ENCODE measurements at regions not wholly inside any gene's neighbourhood (a gene's known extent, or its start where the extent isn't known, plus 50 kb on each side); places are given as distances from the start of the nearest gene placed in this dataset.
"Not testable (repeated sequence)": the region's sequence is repeated elsewhere in the genome, so short reads cannot be mapped to it uniquely, and the experiment has no call there.

DNA sequence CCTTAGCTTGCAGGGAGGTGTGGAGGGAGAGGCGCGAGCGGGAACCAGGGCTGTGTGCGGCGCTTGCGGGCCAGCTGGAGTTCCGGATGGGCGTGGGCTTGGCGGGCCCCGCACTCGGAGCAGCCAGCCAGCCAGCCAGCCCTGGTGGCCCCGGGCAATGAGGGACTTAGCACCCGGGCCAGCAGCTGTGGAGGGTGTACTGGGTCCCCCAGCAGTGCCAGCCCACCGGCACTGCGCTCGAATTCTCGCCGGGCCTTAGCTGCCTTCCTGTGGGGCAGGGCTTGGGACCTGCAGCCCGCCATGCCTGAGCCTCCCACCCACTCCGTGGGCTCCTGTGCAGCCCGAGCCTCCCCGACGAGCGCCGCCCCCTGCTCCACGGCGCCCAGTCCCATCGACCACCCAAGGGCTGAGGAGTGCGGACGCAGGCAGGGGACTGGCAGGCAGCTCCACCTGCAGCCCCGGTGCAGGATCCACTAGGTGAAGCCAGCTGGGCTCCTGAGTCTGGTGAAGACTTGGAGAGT is 462.2 kb downstream of the ACTL7B start:
- not testable (repeated sequence) for H3K36me3 ChIP-seq (ENCODE audit: control insufficient read depth, insufficient read depth, low read length, severe bottlenecking); DNase-seq (ENCODE audit: low read depth); H3K9ac ChIP-seq (ENCODE audit: low read length); H3K4me3 ChIP-seq (ENCODE audit: low read length); H3K27me3 ChIP-seq (replicated peaks; ENCODE audit: control insufficient read depth, insufficient read depth, low read length); H3K4me1 ChIP-seq (ENCODE audit: control insufficient read depth, insufficient read depth, low read length); H3K9me3 ChIP-seq (ENCODE audit: control insufficient read depth, low read length)

DNA sequence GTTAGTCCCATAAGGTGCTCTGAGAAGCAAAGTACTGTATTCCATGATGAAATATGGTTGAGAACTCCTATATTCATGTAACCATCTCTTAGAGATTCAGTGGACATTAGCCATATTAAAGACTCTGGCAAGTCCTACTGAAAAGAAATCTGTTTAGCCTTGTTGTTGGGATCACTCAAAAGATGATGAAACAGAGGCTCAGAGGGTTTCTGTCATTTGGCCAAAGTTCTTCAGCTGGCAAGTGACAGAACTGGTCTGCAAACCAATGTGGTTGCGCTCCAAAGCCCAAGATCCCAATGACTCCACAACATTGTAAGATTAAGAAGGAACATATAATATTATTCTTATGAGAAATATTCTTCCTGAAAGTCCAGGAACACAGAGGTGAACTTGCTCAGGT is 462.9 kb downstream of the ACTL7B start:
- Histone ChIP-seq H3K9me3 (ENCODE audit: control insufficient read depth, low read length) (peaks cover 5% of the 10 kb centered on the region), H3K4me1 (ENCODE audit: control insufficient read depth, insufficient read depth, low read length) (peaks cover 6% of the 10 kb centered on the region), H3K4me3 (ENCODE audit: low read length) (no peak overlapping the region), H3K36me3 (ENCODE audit: control insufficient read depth, insufficient read depth, low read length, severe bottlenecking) (no peaks in the 10 kb centered on the region), H3K27me3 (replicated peaks; ENCODE audit: control insufficient read depth, insufficient read depth, low read length) (no peaks in the 10 kb centered on the region), H3K9ac (ENCODE audit: low read length) (no peak overlapping the region)
- DNase-seq (ENCODE audit: low read depth), result no peak

DNA sequence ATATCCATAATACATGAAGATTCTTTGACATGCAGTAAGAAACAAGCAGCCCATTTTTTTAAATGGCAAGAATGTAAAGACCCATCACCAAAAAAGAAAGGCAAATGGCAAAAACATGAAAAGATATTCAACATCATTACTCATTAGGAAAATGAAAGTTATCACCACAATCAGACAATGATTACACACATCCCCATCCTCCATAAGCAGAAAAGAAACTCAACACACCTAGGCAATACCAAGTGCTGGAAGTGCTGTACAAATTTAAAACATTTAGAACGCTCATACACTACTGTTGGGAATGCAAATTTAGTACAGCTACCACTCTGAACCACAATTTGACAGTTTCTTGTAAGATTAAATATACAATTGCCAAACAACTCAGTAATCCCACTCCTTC is 466.7 kb downstream of the ACTL7B start:
- no peak for DNase-seq (ENCODE audit: low read depth)
- Histone ChIP-seq H3K4me1 (ENCODE audit: control insufficient read depth, insufficient read depth, low read length) (peaks cover 22% of the 10 kb centered on the region), H3K36me3 (ENCODE audit: control insufficient read depth, insufficient read depth, low read length, severe bottlenecking) (no peaks in the 10 kb centered on the region), H3K4me3 (ENCODE audit: low read length) (no peak overlapping the region), H3K9ac (ENCODE audit: low read length) (no peak overlapping the region), H3K9me3 (ENCODE audit: control insufficient read depth, low read length) (no peaks in the 10 kb centered on the region), H3K27me3 (replicated peaks; ENCODE audit: control insufficient read depth, insufficient read depth, low read length) (no peaks in the 10 kb centered on the region)

DNA sequence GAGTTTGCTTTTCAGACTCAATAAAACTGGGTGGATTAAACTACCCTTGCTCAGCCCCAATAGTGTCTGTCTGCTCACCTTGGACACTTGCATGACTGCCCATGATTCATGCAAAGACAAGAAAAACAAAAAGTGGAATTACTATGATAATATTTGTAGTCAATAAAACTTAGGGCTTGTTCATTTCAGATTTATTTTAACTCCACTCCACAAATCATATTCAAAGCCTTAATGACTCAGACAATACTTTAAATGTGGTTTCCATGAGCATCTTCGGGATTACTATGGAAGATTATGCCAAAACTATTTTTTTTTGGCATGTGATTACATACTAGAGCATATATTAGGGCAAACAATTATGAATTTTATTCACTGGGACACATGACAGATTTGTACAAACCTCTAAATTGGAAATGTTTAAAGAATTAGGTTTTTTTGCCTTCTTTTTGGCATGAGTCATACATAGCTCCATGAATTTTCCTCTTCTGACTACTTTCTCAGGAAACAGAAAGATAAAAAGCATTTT is 468.9 kb downstream of the ACTL7B start:
- H3K4me3 ChIP-seq (ENCODE audit: low read length), result no peak overlapping the region
- no peaks in the 10 kb centered on the region for H3K9me3 ChIP-seq (ENCODE audit: control insufficient read depth, low read length)
- no peaks in the 10 kb centered on the region for H3K36me3 ChIP-seq (ENCODE audit: control insufficient read depth, insufficient read depth, low read length, severe bottlenecking)
- peaks cover 16% of the 10 kb centered on the region for H3K4me1 ChIP-seq (ENCODE audit: control insufficient read depth, insufficient read depth, low read length)
- H3K27me3 ChIP-seq (replicated peaks; ENCODE audit: control insufficient read depth, insufficient read depth, low read length), result no peaks in the 10 kb centered on the region
- H3K9ac ChIP-seq (ENCODE audit: low read length), result peak overlapping the region; percentile 26
- DNase-seq (ENCODE audit: low read depth), result peak; percentile 69

DNA sequence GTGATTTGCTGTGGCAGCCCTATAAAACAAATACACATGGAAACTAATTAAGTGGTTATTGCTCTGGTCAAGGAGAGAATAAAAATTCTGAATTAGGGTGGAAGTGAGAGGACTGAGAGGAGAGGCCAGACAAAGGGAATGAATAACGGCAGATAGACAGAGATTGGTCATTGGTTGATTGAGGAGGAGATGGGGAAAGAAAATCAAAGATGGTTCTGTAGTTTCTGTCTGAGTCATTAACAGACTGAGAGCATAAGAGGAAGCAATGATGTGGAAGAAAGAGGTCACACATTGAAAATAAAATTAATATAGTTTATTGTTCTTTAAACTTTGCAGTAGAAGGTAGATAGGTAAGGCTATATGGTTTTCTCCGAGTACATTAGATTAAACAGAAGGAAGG is 469.8 kb downstream of the ACTL7B start:
- Histone ChIP-seq H3K27me3 (replicated peaks; ENCODE audit: control insufficient read depth, insufficient read depth, low read length) (no peaks in the 10 kb centered on the region), H3K9me3 (ENCODE audit: control insufficient read depth, low read length) (no peaks in the 10 kb centered on the region)

DNA sequence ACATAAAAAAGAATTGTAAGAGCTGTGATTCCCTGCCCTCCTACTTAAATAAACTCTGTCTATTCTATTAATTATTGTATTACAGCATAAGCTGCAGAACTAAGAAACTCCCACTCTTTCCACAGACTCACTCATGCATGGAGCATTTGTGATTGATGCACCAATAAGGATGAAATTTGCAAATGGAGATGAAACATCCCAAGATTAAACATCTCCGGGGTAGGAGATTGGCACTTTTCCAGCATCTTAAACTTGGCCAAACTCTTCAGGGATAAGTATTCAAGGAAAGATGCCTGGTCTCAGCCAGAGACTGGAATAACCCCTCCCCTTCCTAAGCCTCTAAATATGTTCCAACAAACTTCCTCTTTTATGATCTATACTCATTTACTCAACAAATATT is 472.0 kb downstream of the ACTL7B start:
- Histone ChIP-seq H3K9me3 (ENCODE audit: control insufficient read depth, low read length) (no peaks in the 10 kb centered on the region), H3K36me3 (ENCODE audit: control insufficient read depth, insufficient read depth, low read length, severe bottlenecking) (no peaks in the 10 kb centered on the region), H3K9ac (ENCODE audit: low read length) (no peak overlapping the region), H3K4me1 (ENCODE audit: control insufficient read depth, insufficient read depth, low read length) (peaks cover 16% of the 10 kb centered on the region), H3K4me3 (ENCODE audit: low read length) (no peak overlapping the region), H3K27me3 (replicated peaks; ENCODE audit: control insufficient read depth, insufficient read depth, low read length) (no peaks in the 10 kb centered on the region)
- no peak for DNase-seq (ENCODE audit: low read depth)

More for the DNA sequence above, 469.8 kb downstream of the ACTL7B start:
- no peak for DNase-seq (ENCODE audit: low read depth)
- Histone ChIP-seq H3K4me1 (ENCODE audit: control insufficient read depth, insufficient read depth, low read length) (peaks cover 16% of the 10 kb centered on the region), H3K9ac (ENCODE audit: low read length) (no peak overlapping the region), H3K4me3 (ENCODE audit: low read length) (no peak overlapping the region), H3K36me3 (ENCODE audit: control insufficient read depth, insufficient read depth, low read length, severe bottlenecking) (no peaks in the 10 kb centered on the region)

DNA sequence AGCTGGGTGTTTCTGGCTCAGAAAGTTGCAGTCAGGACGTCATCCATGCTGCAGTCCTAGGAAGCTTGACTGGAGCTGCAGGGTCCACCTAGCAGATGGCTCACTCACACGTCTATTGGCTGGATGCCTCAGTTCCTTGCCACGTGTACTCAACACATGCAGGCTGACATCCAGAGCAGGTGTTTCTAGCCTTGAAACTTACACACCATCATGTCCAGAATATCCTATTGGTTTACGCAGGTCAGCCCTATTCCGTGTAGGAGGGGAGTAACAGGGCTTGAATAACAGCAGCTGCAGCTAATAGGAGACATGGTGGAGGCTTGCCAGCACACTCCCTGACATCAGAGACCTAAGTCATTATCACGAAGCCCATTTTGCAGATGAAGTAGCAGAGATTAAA is 473.5 kb downstream of the ACTL7B start:
- no peak for DNase-seq (ENCODE audit: low read depth)
- Histone ChIP-seq H3K9ac (ENCODE audit: low read length) (no peak overlapping the region), H3K4me3 (ENCODE audit: low read length) (no peak overlapping the region), H3K4me1 (ENCODE audit: control insufficient read depth, insufficient read depth, low read length) (peaks cover 19% of the 10 kb centered on the region), H3K27me3 (replicated peaks; ENCODE audit: control insufficient read depth, insufficient read depth, low read length) (no peaks in the 10 kb centered on the region), H3K9me3 (ENCODE audit: control insufficient read depth, low read length) (no peaks in the 10 kb centered on the region), H3K36me3 (ENCODE audit: control insufficient read depth, insufficient read depth, low read length, severe bottlenecking) (no peaks in the 10 kb centered on the region)

DNA sequence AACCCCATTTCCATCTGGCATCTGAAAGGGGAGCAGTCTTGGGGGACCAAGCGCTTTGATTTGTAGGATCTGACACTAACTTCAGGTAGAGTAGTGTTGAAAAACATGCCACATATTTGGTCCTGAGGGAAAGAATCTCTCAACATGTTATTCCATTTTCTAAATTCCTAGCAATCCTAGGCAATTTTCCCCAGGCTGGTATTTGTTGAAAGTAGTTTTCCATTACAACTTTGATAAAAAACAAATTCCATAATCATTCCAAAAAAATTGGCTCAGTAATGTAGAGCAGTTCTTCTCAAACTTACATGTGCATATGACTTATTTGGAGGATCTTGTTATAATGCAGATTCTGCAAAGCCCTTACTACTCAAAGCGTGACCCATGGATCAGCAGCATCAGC is 477.9 kb downstream of the ACTL7B start:
- Histone ChIP-seq H3K9ac (ENCODE audit: low read length) (no peak overlapping the region), H3K4me3 (ENCODE audit: low read length) (no peak overlapping the region), H3K4me1 (ENCODE audit: control insufficient read depth, insufficient read depth, low read length) (peaks cover 8% of the 10 kb centered on the region), H3K27me3 (replicated peaks; ENCODE audit: control insufficient read depth, insufficient read depth, low read length) (no peaks in the 10 kb centered on the region), H3K9me3 (ENCODE audit: control insufficient read depth, low read length) (no peaks in the 10 kb centered on the region), H3K36me3 (ENCODE audit: control insufficient read depth, insufficient read depth, low read length, severe bottlenecking) (no peaks in the 10 kb centered on the region)
- peak; percentile 46 for DNase-seq (ENCODE audit: low read depth)

DNA sequence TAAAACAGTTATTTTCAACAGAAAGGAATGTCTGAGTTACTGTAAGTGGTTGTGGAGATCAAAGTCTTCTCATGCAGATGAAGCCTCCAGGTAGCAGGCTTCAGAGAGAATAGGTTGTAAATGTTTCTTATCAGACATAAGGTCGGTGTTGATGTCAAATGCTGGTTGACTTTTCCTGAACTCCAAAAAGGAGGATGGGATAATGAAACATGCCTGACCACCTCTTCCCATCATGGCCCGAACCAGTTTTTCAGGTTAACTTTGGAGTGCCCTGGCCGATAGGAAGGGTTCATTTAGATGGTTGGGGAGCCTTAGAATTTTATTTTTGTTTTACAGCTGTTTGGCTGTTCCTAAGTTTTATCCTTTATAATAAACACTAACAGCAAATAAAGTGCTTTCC is 478.4 kb downstream of the ACTL7B start:
- Histone ChIP-seq H3K27me3 (replicated peaks; ENCODE audit: control insufficient read depth, insufficient read depth, low read length) (no peaks in the 10 kb centered on the region), H3K36me3 (ENCODE audit: control insufficient read depth, insufficient read depth, low read length, severe bottlenecking) (no peaks in the 10 kb centered on the region), H3K9me3 (ENCODE audit: control insufficient read depth, low read length) (no peaks in the 10 kb centered on the region), H3K4me3 (ENCODE audit: low read length) (no peak overlapping the region), H3K4me1 (ENCODE audit: control insufficient read depth, insufficient read depth, low read length) (peaks cover 8% of the 10 kb centered on the region), H3K9ac (ENCODE audit: low read length) (no peak overlapping the region)
- DNase-seq (ENCODE audit: low read depth), result no peak

DNA sequence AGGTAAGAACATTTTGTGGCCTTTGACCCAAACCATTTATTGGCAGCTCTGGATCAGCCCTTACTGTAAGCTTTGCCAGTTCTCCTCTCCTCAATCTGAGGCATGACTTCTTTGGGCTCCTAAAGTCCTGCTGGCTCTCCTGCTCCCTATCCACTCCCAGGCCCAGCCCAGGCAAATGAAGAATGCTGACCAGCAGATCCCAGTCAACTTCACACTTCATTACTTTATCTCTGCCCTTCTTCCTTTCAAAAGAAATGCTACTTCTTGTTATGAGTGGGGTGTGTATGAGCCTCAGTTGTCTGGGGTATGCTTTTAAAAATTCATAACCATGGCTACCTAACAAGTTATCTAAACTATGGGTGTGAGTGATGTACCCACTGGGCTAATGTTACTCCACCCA is 479.6 kb downstream of the ACTL7B start:
- H3K9ac ChIP-seq (ENCODE audit: low read length), result no peak overlapping the region
- H3K4me3 ChIP-seq (ENCODE audit: low read length), result no peak overlapping the region
- no peak for DNase-seq (ENCODE audit: low read depth)
- no peaks in the 10 kb centered on the region for H3K36me3 ChIP-seq (ENCODE audit: control insufficient read depth, insufficient read depth, low read length, severe bottlenecking)
- no peaks in the 10 kb centered on the region for H3K9me3 ChIP-seq (ENCODE audit: control insufficient read depth, low read length)
- H3K27me3 ChIP-seq (replicated peaks; ENCODE audit: control insufficient read depth, insufficient read depth, low read length), result no peaks in the 10 kb centered on the region
- peaks cover 8% of the 10 kb centered on the region for H3K4me1 ChIP-seq (ENCODE audit: control insufficient read depth, insufficient read depth, low read length)

DNA sequence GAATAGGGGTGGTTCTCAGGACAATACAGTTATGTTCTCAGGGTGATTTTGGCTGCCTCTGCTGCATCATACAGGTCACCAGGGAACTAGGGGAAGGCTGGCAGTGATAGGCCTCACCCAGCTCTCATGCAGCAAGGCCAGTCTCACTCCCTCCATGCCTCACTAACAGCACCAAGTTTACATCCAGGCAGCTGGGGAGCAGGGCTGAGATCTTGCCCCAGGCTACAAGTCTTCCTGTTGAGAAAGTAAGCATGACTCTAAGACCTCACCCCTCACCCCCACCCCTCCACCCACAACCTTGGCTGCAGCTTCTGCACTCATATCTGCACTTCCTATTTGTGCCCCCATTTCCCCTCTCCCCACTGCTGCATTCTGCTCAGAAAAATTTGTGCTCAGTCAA is 481.2 kb downstream of the ACTL7B start:
- H3K4me3 ChIP-seq (ENCODE audit: low read length), result no peak overlapping the region
- H3K9ac ChIP-seq (ENCODE audit: low read length), result no peak overlapping the region
- no peaks in the 10 kb centered on the region for H3K27me3 ChIP-seq (replicated peaks; ENCODE audit: control insufficient read depth, insufficient read depth, low read length)
- no peaks in the 10 kb centered on the region for H3K9me3 ChIP-seq (ENCODE audit: control insufficient read depth, low read length)
- H3K4me1 ChIP-seq (ENCODE audit: control insufficient read depth, insufficient read depth, low read length), result peaks cover 8% of the 10 kb centered on the region
- no peaks in the 10 kb centered on the region for H3K36me3 ChIP-seq (ENCODE audit: control insufficient read depth, insufficient read depth, low read length, severe bottlenecking)
- peak; percentile 30 for DNase-seq (ENCODE audit: low read depth)

DNA sequence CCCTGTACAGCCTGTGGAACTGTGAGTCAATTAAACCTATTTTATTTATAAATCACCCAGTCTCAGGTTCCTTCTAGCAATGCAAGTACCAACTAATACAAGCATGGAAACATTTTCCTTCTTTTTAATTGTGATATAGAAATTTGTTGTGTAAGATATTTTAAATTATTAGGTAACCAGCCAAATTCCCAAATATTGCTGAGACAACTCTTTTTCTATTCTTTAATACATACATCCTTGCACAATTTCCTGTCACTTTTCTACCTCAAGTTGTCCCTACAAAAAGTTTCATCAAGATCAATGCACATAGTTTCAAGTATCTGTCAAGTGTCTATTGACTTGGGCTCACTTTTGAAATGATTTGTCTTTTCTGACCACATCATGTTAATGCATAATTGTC is 488.6 kb downstream of the ACTL7B start:
- Histone ChIP-seq H3K9ac (ENCODE audit: low read length) (no peak overlapping the region), H3K4me1 (ENCODE audit: control insufficient read depth, insufficient read depth, low read length) (no peaks in the 10 kb centered on the region), H3K27me3 (replicated peaks; ENCODE audit: control insufficient read depth, insufficient read depth, low read length) (no peaks in the 10 kb centered on the region), H3K4me3 (ENCODE audit: low read length) (no peak overlapping the region), H3K36me3 (ENCODE audit: control insufficient read depth, insufficient read depth, low read length, severe bottlenecking) (no peaks in the 10 kb centered on the region), H3K9me3 (ENCODE audit: control insufficient read depth, low read length) (no peaks in the 10 kb centered on the region)
- DNase-seq (ENCODE audit: low read depth), result no peak
